Left hindlimb (tissue), 1 donor: ENCODE measurements at regions not wholly inside any gene's neighbourhood (a gene's known extent, or its start where the extent isn't known, plus 50 kb on each side); places are given as distances from the start of the nearest gene placed in this dataset.
"Not testable (repeated sequence)": the region's sequence is repeated elsewhere in the genome, so short reads cannot be mapped to it uniquely, and the experiment has no call there.

Experiments
- DNase-seq: peaks from one replicate; pipeline ENCODE4 v3.0.0-alpha.2; 2018

- DNase-seq: no peak
Observed at GRCh38 chr2:228646061-228646460, 464.6 kb upstream of the SPHKAP start.

- DNase-seq: no peak
Observed at GRCh38 chr2:228644199-228644598, 462.7 kb upstream of the SPHKAP start.

GRCh38 chr2:228642861-228643260, 461.4 kb upstream of the SPHKAP start:
- no peak for DNase-seq

GRCh38 chr2:228630786-228631185, 449.3 kb upstream of the SPHKAP start:
- no peak for DNase-seq

GRCh38 chr2:228629251-228629650, 447.8 kb upstream of the SPHKAP start:
- no peak for DNase-seq

GRCh38 chr2:228628682-228629081, 447.2 kb upstream of the SPHKAP start:
- DNase-seq: no peak

- DNase-seq: no peak
Observed at GRCh38 chr2:228627510-228627909, 446.0 kb upstream of the SPHKAP start.

- DNase-seq: no peak
Observed at GRCh38 chr2:228625481-228625880, 444.0 kb upstream of the SPHKAP start.

GRCh38 chr2:228624733-228625132, 443.2 kb upstream of the SPHKAP start:
- DNase-seq: no peak

- no peak for DNase-seq
Observed at GRCh38 chr2:228615496-228615895, 434.0 kb upstream of the SPHKAP start.

- no peak for DNase-seq
Observed at GRCh38 chr2:228614741-228615140, 433.3 kb upstream of the SPHKAP start.

- no peak for DNase-seq
Observed at GRCh38 chr2:228613133-228613850, 431.8 kb upstream of the SPHKAP start.

GRCh38 chr2:228611171-228611570, 429.7 kb upstream of the SPHKAP start:
- DNase-seq: no peak

GRCh38 chr2:228602288-228602687, 420.8 kb upstream of the SPHKAP start:
- DNase-seq: no peak

GRCh38 chr2:228600265-228600664, 418.8 kb upstream of the SPHKAP start:
- no peak for DNase-seq

- DNase-seq: no peak
Observed at GRCh38 chr2:228599781-228600180, 418.3 kb upstream of the SPHKAP start.

GRCh38 chr2:228599297-228599696, 417.8 kb upstream of the SPHKAP start:
- DNase-seq: no peak

- DNase-seq: no peak
Observed at GRCh38 chr2:228597032-228597431, 415.5 kb upstream of the SPHKAP start.

GRCh38 chr2:228594012-228594411, 412.5 kb upstream of the SPHKAP start:
- no peak for DNase-seq

GRCh38 chr2:228592925-228593324, 411.4 kb upstream of the SPHKAP start:
- no peak for DNase-seq

- DNase-seq: no peak
Observed at GRCh38 chr2:228590681-228591080, 409.2 kb upstream of the SPHKAP start.

- DNase-seq: no peak
Observed at GRCh38 chr2:228589115-228589514, 407.6 kb upstream of the SPHKAP start.

GRCh38 chr2:228581731-228582130, 400.2 kb upstream of the SPHKAP start:
- no peak for DNase-seq

- DNase-seq: no peak
Observed at GRCh38 chr2:228575897-228576296, 394.4 kb upstream of the SPHKAP start.

GRCh38 chr2:228568275-228568674, 386.8 kb upstream of the SPHKAP start:
- DNase-seq: not testable (repeated sequence)
